AG09319 (cell line): ENCODE measurements at regions not wholly inside any gene's neighbourhood (a gene's known extent, or its start where the extent isn't known, plus 50 kb on each side); places are given as distances from the start of the nearest gene placed in this dataset.

ENCODE experiments used
- DNase-seq: peaks from one replicate; pipeline ENCODE4 v3.0.0-alpha.2; 2010; ENCODE audit warnings: low read depth; ENCODE audit errors: extremely low read depth
- CTCF ChIP-seq: IDR thresholded peaks from 2 replicates; pipeline ENCODE4 v1.5.1; 2011; ENCODE audit warnings: low read depth, mild to moderate bottlenecking, inconsistent platforms, low read length, moderate library complexity

GRCh38 chr2:15805772-15806171 is 134.6 kb upstream of the MYCN start:
- TF ChIP-seq CTCF: no peak
- DNase-seq: no peak

- no peak for DNase-seq
- no peak for TF ChIP-seq CTCF
Measured at GRCh38 chr2:15806801-15807417, 133.4 kb upstream of the MYCN start.

- no peak for TF ChIP-seq CTCF
- no peak for DNase-seq
Measured at GRCh38 chr2:15807418-15808203, 132.7 kb upstream of the MYCN start.

- DNase-seq: no peak
- no peak for TF ChIP-seq CTCF
Measured at GRCh38 chr2:15808204-15808910, 132.0 kb upstream of the MYCN start.

- DNase-seq: no peak
Measured at GRCh38 chr2:15808944-15809343, 131.4 kb upstream of the MYCN start.

GRCh38 chr2:15809404-15809803 is 130.9 kb upstream of the MYCN start:
- no peak for TF ChIP-seq CTCF
- no peak for DNase-seq

More at GRCh38 chr2:15808944-15809343, 131.4 kb upstream of the MYCN start:
- TF ChIP-seq CTCF: no peak
